ENCODE measurements at regions not wholly inside any gene's neighbourhood (a gene's known extent, or its start where the extent isn't known, plus 50 kb on each side); places are given as distances from the start of the nearest gene placed in this dataset.

- Histone ChIP-seq H3K9me3 (ENCODE audit: control insufficient read depth, insufficient read depth, low read length) (no peaks in the 10 kb centered on the region), H3K23ac (ENCODE audit: low read depth, low read length) (no peak overlapping the region), H3K4ac (ENCODE audit: low read depth, low read length) (no peak overlapping the region), H2AK9ac (replicated peaks; ENCODE audit: low read depth, low read length, poor library complexity) (no peak overlapping the region), H3K27me3 (ENCODE audit: control insufficient read depth, insufficient read depth, low read length) (no peaks in the 10 kb centered on the region), H4K20me1 (ENCODE audit: insufficient read depth, low read length) (no peaks in the 10 kb centered on the region), H2BK15ac (ENCODE audit: low read depth, low read length) (no peak overlapping the region), H3K4me3 (ENCODE audit: insufficient read depth, low read depth, low read length) (no peak overlapping the region), H4K5ac (ENCODE audit: low read depth, low read length) (no peak overlapping the region), H4K8ac (ENCODE audit: low read depth in 2 of 2, low read length in 2 of 2) (no peak overlapping the region), H3K18ac (ENCODE audit: low read depth, low read length) (no peak overlapping the region), H3K14ac (replicated peaks; ENCODE audit: low read depth, low read length) (no peak overlapping the region), H3K56ac (ENCODE audit: extremely low read depth, insufficient read depth, low read length) (no peak overlapping the region), H3K27ac (ENCODE audit: insufficient read depth, low read length) (no peak overlapping the region), H3K4me1 (ENCODE audit: control insufficient read depth, insufficient read depth, low read length) (0 out of 2 replicates have a peak, but pooled peaks cover 1% of the 10 kb centered on the region), H4K91ac (ENCODE audit: insufficient read depth, low read depth, low read length) (no peak overlapping the region), H3K36me3 (ENCODE audit: control insufficient read depth, insufficient read depth, low read length) (no peaks in the 10 kb centered on the region), H3K9me1 (ENCODE audit: insufficient read depth, low read length) (no peaks in the 10 kb centered on the region), H2AK5ac (ENCODE audit: low read depth, low read length) (no peak overlapping the region), H2BK20ac (ENCODE audit: low read depth, low read length) (no peak overlapping the region), H3K9ac (ENCODE audit: low read depth, low read length) (no peak overlapping the region), H2BK120ac (ENCODE audit: low read depth, low read length) (no peak overlapping the region), H2BK5ac (ENCODE audit: low read depth, low read length, poor library complexity, severe bottlenecking) (no peak overlapping the region), H2AFZ (replicated peaks; ENCODE audit: low read length, poor library complexity) (no peak overlapping the region), H3K79me1 (ENCODE audit: low read depth in 1 of 2, low read length in 2 of 2) (no peaks in the 10 kb centered on the region), H3K4me2 (ENCODE audit: low read depth, low read length) (no peak overlapping the region)
- TF ChIP-seq FOS (IDR thresholded peaks at IDR 0.05; ENCODE audit: low read depth, low read length) (no peak), POLR2A (IDR thresholded peaks at IDR 0.05; ENCODE audit: low read depth, low read length) (no peak), CHD1 (IDR thresholded peaks at IDR 0.05; ENCODE audit: low read depth, low read length) (no peak), RCOR1 (IDR thresholded peaks at IDR 0.05; ENCODE audit: insufficient replicate concordance, low read length) (no peak), NFE2L2 (IDR thresholded peaks at IDR 0.05; ENCODE audit: low read depth, low read length) (no peak), RAD21 (IDR thresholded peaks at IDR 0.05; ENCODE audit: low read length) (no peak), MAZ (IDR thresholded peaks at IDR 0.05; ENCODE audit: borderline replicate concordance, low read depth, low read length) (no peak), SMC3 (IDR thresholded peaks at IDR 0.05; ENCODE audit: low read depth, low read length) (no peak), BHLHE40 (IDR thresholded peaks at IDR 0.05; ENCODE audit: low read depth, low read length) (no peak), MXI1 (IDR thresholded peaks at IDR 0.05; ENCODE audit: borderline replicate concordance, low read depth, low read length) (no peak), ELK1 (IDR thresholded peaks at IDR 0.05; ENCODE audit: borderline replicate concordance, low read depth, low read length) (no peak), CEBPB (IDR thresholded peaks at IDR 0.05; ENCODE audit: low read depth, low read length) (no peak), RFX5 (IDR thresholded peaks at IDR 0.05; ENCODE audit: low read depth, low read length) (no peak), MAFK (IDR thresholded peaks at IDR 0.05; ENCODE audit: low read depth, low read length) (no peak)
- TF ChIP-seq, protein P1, sequence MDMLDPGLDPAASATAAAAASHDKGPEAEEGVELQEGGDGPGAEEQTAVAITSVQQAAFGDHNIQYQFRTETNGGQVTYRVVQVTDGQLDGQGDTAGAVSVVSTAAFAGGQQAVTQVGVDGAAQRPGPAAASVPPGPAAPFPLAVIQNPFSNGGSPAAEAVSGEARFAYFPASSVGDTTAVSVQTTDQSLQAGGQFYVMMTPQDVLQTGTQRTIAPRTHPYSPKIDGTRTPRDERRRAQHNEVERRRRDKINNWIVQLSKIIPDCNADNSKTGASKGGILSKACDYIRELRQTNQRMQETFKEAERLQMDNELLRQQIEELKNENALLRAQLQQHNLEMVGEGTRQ (IDR thresholded peaks at IDR 0.05; ENCODE audit: low read depth, low read length) = no peak
- TF ChIP-seq, protein P2, sequence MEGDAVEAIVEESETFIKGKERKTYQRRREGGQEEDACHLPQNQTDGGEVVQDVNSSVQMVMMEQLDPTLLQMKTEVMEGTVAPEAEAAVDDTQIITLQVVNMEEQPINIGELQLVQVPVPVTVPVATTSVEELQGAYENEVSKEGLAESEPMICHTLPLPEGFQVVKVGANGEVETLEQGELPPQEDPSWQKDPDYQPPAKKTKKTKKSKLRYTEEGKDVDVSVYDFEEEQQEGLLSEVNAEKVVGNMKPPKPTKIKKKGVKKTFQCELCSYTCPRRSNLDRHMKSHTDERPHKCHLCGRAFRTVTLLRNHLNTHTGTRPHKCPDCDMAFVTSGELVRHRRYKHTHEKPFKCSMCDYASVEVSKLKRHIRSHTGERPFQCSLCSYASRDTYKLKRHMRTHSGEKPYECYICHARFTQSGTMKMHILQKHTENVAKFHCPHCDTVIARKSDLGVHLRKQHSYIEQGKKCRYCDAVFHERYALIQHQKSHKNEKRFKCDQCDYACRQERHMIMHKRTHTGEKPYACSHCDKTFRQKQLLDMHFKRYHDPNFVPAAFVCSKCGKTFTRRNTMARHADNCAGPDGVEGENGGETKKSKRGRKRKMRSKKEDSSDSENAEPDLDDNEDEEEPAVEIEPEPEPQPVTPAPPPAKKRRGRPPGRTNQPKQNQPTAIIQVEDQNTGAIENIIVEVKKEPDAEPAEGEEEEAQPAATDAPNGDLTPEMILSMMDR (conservative IDR thresholded peaks at IDR 0.05; ENCODE audit: low read depth, low read length) = no peak
- ChIA-PET CTCF (interaction anchor here (0.6 to 2.7 kb wide), 4 partner anchors 17 to 353 kb away, joined by 3 to 15 read pairs (median 4); no protein-coding TSS in a partner anchor), POLR2A (ENCODE audit: unreplicated experiment) (no interaction called here)
- WGBS, 2 experiments (ENCODE audit: extremely low coverage in 2 of 2, insufficient read length in 1 of 2) = no CpG with 5 or more reads among the region's 2 CpGs
- peak; percentile 74 for DNase-seq
- dilution Hi-C loops (cut with HindIII; ENCODE audit: low sequenced_read_pairs, unreplicated experiment) (no loop called here), in situ Hi-C loops (cut with MboI; ENCODE audit: low sequenced_read_pairs) (loop anchor here (25.0 kb wide), 1 partner anchor 501 kb away; no protein-coding TSS in a partner anchor), intact Hi-C loops (cut with micrococcal nuclease) (loop anchor here (5.0 kb wide), 1 partner anchor 724 kb away; no protein-coding TSS in a partner anchor)
- peak; percentile 79 for ATAC-seq (ENCODE audit: low read depth)
- BruUV-seq (replicated peaks) = no TSS peak
These were observed 54.2 kb downstream of the SIX6 start for GRCh38 chr14:60563113-60563512.

Measured in IMR-90 (cell line).